ENCODE measurements at regions not wholly inside any gene's neighbourhood (a gene's known extent, or its start where the extent isn't known, plus 50 kb on each side); places are given as distances from the start of the nearest gene placed in this dataset.

- no peak for DNase-seq (ENCODE audit: low read depth in 2 of 2, low spot score in 1 of 2)
These were observed 602.0 kb upstream of the MEF2C start for GRCh38 chr5:89484962-89485361.

GRCh38 chr5:89480406-89481007 lies 597.5 kb upstream of the MEF2C start:
- DNase-seq (ENCODE audit: low read depth in 2 of 2, low spot score in 1 of 2), result no peak

GRCh38 chr5:89478851-89479250 lies 595.9 kb upstream of the MEF2C start:
- DNase-seq (ENCODE audit: low read depth in 2 of 2, low spot score in 1 of 2), result no peak

- DNase-seq (ENCODE audit: low read depth in 2 of 2, low spot score in 1 of 2), result no peak
These were observed 590.2 kb upstream of the MEF2C start for GRCh38 chr5:89473196-89473595.

GRCh38 chr5:89471541-89471940 lies 588.6 kb upstream of the MEF2C start:
- DNase-seq (ENCODE audit: low read depth in 2 of 2, low spot score in 1 of 2), result no peak

GRCh38 chr5:89471115-89471514 lies 588.1 kb upstream of the MEF2C start:
- no peak for DNase-seq (ENCODE audit: low read depth in 2 of 2, low spot score in 1 of 2)

DNA sequence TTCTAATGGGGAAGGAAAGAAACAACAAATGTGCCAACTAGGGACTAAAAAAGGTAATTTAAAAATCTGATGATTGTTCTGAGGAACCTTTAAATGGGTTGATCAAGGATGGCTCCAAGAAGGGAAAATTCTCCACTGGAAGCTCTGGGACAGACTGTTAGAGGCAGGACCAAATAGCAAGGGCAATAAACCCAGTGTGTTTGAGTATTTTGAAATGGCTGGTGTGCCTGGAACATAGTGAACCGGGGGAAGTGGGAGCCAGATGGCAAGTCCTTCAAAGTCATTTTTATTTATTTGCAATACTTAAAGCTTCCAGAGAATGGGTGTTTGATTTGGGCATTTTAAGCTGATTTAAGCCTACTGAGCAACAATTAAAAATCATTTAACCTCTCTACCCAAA lies 587.7 kb upstream of the MEF2C start:
- DNase-seq (ENCODE audit: low read depth in 2 of 2, low spot score in 1 of 2), result no peak

DNA sequence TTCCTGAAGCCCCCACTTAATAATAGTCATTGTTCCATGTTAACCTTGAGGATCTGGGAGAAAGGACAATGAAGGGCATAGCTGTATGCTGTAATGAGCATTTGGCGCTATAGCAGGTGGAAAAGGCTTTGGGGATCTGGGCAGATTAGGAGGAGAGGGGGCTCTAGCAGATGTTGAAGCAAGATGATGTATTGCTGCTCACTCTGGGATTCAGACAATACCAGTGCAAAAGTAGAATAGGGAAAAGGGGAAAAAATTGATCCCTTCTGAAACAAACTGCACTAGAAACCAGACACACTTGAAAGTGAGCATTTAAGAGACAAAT lies 575.3 kb upstream of the MEF2C start:
- DNase-seq (ENCODE audit: low read depth in 2 of 2, low spot score in 1 of 2), result no peak

GRCh38 chr5:89457411-89458331 lies 574.7 kb upstream of the MEF2C start:
- no peak for DNase-seq (ENCODE audit: low read depth in 2 of 2, low spot score in 1 of 2)

GRCh38 chr5:89452081-89452480 lies 569.1 kb upstream of the MEF2C start:
- DNase-seq (ENCODE audit: low read depth in 2 of 2, low spot score in 1 of 2), result no peak

DNA sequence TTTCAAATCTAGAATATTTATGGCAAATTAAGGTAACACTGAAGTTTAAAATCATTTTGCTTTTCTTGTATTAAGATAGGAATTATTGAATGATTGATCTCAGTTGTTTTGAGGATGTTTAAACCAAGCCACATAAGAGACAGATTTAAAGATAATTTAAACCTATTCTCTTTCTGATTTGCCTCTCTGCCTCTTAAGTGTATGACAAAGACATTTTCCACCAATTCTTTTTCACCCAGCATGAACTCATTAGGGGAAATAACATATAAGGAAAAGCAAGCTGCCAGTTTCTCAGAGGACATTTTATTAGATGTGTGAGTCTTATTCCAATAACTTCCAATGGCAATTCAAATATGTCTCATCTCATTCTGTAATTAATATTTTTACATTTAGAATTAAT lies 568.3 kb upstream of the MEF2C start:
- no peak for DNase-seq (ENCODE audit: low read depth in 2 of 2, low spot score in 1 of 2)

DNA sequence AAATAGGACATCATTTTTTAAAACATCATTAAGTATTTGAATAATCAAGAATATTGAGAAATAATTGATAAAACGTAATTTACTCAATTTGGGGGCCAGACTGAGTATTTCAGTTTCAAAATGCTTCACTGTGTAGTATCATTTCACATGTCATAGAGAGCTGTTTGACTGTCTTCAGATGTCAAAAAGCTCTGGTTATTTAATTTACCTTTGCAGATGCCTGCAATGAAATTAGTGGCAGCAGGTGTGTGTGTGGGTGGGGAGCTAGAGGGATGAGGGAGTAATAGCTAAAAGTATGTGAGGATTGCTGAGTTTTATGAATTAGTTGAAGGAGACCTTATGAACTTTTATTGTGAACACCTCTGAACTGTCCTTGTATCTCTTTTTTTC lies 567.2 kb upstream of the MEF2C start:
- no peak for DNase-seq (ENCODE audit: low read depth in 2 of 2, low spot score in 1 of 2)

GRCh38 chr5:89449392-89450148 lies 566.6 kb upstream of the MEF2C start:
- no peak for DNase-seq (ENCODE audit: low read depth in 2 of 2, low spot score in 1 of 2)

- DNase-seq (ENCODE audit: low read depth in 2 of 2, low spot score in 1 of 2), result no peak
These were observed 564.0 kb upstream of the MEF2C start for GRCh38 chr5:89447027-89447426.

DNA sequence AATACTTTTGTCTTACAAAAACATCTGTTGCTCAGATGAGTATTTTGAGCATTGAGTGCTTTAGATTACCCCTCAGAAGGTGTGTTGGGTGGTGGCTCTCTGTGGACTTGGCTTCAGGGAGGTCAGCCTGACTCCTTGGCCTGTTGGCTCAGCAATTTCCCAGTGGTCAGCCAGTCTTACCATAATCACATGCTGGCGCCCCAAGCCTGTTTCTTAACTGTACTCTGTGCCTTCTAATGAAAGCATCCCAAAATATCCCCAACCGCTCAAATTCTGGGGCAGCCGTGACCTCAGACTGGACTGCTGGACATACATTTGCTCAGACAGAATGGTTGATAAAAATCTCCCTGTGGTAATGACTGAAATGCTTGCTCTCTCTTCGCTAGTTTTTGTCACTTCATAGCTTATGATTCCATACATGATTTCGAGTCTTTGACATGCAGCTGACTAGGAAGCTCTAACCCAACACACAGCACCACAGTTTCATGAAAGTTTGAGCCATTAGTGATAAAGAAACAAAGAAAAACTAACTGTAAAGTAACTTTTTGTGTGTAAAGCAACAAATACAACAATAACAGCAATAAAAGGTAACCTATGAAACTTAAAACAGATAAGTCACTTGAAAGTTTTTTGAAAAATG lies 562.2 kb upstream of the MEF2C start:
- DNase-seq (ENCODE audit: low read depth in 2 of 2, low spot score in 1 of 2), result no peak

DNA sequence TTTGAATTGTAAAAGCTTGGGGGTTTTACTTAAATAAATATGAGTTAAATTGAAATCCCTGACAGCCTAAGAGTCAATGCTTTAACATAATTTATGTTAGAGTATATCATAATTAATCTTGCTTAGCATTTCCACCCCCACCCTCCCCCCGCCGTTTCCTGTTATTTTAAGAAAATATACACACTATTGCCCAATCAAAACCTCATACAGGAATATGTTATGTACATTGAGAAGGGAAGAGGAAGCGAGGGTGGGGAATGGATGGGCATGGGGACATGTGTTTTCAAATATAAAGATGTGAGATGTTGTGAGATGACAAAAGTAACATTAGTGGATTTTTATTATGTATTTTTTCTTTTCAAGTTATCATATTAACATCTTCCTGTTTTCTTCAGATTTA lies 561.1 kb upstream of the MEF2C start:
- DNase-seq (ENCODE audit: low read depth in 2 of 2, low spot score in 1 of 2), result no peak

GRCh38 chr5:89443508-89443907 lies 560.5 kb upstream of the MEF2C start:
- no peak for DNase-seq (ENCODE audit: low read depth in 2 of 2, low spot score in 1 of 2)

DNA sequence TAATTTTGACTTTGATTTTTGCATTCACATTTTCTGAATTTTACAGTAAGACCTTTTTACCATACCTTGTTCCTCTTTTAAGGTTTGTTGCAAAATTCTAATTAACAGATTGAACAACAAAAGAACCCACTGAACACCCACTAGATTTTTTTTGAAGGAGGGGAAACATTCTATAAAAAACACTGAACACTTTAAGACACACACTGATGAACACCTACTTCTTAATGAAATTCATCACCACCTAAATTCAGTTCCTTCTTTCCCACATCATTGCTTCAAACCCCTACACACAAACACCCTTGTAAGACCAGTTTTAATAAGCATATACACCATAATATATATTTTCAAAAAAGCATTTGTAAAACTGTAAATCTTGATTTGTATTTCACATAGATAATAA lies 559.0 kb upstream of the MEF2C start:
- no peak for DNase-seq (ENCODE audit: low read depth in 2 of 2, low spot score in 1 of 2)

GRCh38 chr5:89440670-89441069 lies 557.7 kb upstream of the MEF2C start:
- no peak for DNase-seq (ENCODE audit: low read depth in 2 of 2, low spot score in 1 of 2)

DNA sequence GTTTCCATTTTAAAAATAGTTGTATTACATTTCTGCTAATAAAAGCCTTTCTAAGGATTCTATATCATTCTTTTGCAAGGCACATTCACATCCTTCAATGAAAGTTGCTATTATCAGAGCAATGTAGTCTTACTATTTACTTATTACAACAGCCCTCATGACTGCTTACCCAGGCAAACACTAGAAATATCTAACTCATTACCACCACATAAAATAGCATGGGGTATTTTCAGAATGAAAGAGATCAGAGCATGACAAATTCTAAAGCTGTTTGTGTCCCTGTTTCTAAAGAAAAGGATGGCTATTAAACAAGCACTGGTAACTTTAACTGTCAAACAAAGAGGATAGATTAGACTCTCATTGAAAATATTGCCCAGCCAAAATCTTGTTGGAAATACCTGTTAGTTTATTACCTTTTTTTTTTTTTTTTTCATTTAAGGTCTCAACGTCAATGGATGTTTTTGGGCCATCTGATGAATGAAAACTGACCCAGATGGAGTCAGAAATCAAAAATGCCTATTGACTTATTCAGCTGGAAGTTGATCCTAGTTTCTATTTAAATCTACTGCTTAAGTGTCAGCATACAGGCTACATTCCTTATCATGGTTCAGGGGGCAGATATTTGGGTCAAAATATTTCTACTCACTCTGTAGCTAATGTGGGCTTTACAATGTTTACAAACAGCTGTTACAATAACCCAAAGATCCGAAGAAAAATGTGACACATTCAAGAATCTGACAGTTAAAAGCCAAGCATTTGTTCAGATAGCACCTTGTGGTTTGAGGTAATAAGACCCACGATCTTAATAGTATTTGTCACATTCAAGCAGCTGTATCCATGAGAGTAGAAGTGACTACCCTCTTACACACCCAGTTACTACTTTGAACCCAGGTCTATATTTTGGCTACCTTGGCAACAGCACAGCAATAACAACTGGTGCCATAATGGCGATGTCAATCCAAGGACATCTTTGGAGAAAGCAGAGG lies 554.8 kb upstream of the MEF2C start:
- no peak for DNase-seq (ENCODE audit: low read depth in 2 of 2, low spot score in 1 of 2)

- DNase-seq (ENCODE audit: low read depth in 2 of 2, low spot score in 1 of 2), result no peak
These were observed 553.5 kb upstream of the MEF2C start for GRCh38 chr5:89436464-89436863.

Measured in stimulated activated CD8-positive, alpha-beta memory T cell treated with anti-CD3 and anti-CD28 coated beads, Interleukin-4, amount 100 ng/mL, for 1 hour (primary cell).